Lung (tissue), 11 donors: ENCODE measurements at regions not wholly inside any gene's neighbourhood (a gene's known extent, or its start where the extent isn't known, plus 50 kb on each side); places are given as distances from the start of the nearest gene placed in this dataset.

Experiments
- ATAC-seq: fragments of 200-7000 bp; cut with Tn5 transposase; one replicate; pipeline ENCODE4 v1.9.1; 2020; ENCODE audit warnings: moderate number of reproducible peaks; ENCODE audit not compliant: insufficient read depth, low FRiP score
- DNase-seq, 3 donors: peaks; one replicate each; pipeline ENCODE4 v3.0.0-alpha.2; 2013 to 2017
- H3K27ac ChIP-seq, 2 donors: one replicate each; pipeline ENCODE4 v1.5.1; 2013; ENCODE audit warnings: mild to moderate bottlenecking in 2 of 2, moderate library complexity in 2 of 2, control low read depth in 1 of 2, inconsistent platforms in 1 of 2, low read depth in 1 of 2, low read length in 1 of 2
- H3K27me3 ChIP-seq, 3 donors: one replicate each; pipeline ENCODE4 v1.5.1; 2013; ENCODE audit warnings: low read length in 2 of 3; ENCODE audit not compliant: control insufficient read depth in 3 of 3, insufficient read depth in 3 of 3
- H3K36me3 ChIP-seq, 4 donors: one replicate each; pipeline ENCODE4 v1.5.1; 2013; ENCODE audit warnings: low read length in 4 of 4, mild to moderate bottlenecking in 1 of 4, moderate library complexity in 1 of 4; ENCODE audit not compliant: control insufficient read depth in 4 of 4, insufficient read depth in 4 of 4
- H3K4me1 ChIP-seq, 5 donors: one replicate each; pipeline ENCODE4 v1.5.1; 2013; ENCODE audit warnings: low read length in 5 of 5, mild to moderate bottlenecking in 2 of 5, moderate library complexity in 1 of 5; ENCODE audit not compliant: control insufficient read depth in 5 of 5, insufficient read depth in 5 of 5
- H3K4me3 ChIP-seq: one replicate; pipeline ENCODE4 v1.5.1; 2013; ENCODE audit warnings: mild to moderate bottlenecking, control low read depth, moderate library complexity
- H3K9ac ChIP-seq, 2 donors: one replicate each; pipeline ENCODE4 v1.5.1; 2013; ENCODE audit warnings: low read length in 2 of 2, control low read depth in 1 of 2; ENCODE audit not compliant: insufficient read depth in 1 of 2
- H3K9me3 ChIP-seq, 4 donors: one replicate each; pipeline ENCODE4 v1.5.1; 2013; ENCODE audit warnings: low read length in 3 of 4, mild to moderate bottlenecking in 1 of 4, moderate library complexity in 1 of 4; ENCODE audit not compliant: control insufficient read depth in 4 of 4, insufficient read depth in 3 of 4
- CTCF ChIP-seq: IDR thresholded peaks from 2 replicates; pipeline ENCODE4 v1.5.1; 2012; ENCODE audit warnings: mild to moderate bottlenecking; ENCODE audit errors: control extremely low read depth, extremely low read depth
- WGBS, 2 donors: extraction: QIAGEN DNeasy Blood & Tissue Kit; methylation state at CpG; one replicate each; pipeline ENCODE4 v1.1.7; 2013; 5-methylcytosine and 5-hydroxymethylcytosine counted together
- donor health status: control.
- donor health status: control.
- donor health status: Bipolar disorder and iron deficiency.
- donor health status: healthy.
- donor health status: DM: yes; HTN: yes; CAD: no.

- no peaks in the 10 kb centered on the region for H3K4me1 ChIP-seq
- no peak overlapping the region for H3K27ac ChIP-seq
- ATAC-seq = no peak
- no peaks in the 10 kb centered on the region for H3K9me3 ChIP-seq
- no peak overlapping the region for H3K4me3 ChIP-seq
- WGBS, 2 donors = 67 to 82% methylated on average over 1 of the region's 1 CpG
- H3K9ac ChIP-seq = no peak overlapping the region
- H3K27me3 ChIP-seq = no peaks in the 10 kb centered on the region
- H3K36me3 ChIP-seq = no peaks in the 10 kb centered on the region
- TF ChIP-seq CTCF = no peak
- no peak for DNase-seq
Measured at GRCh38 chr4:12635629-12636028, 848.5 kb downstream of the RAB28 start.

GRCh38 chr4:12633053-12633651 lies 851.0 kb downstream of the RAB28 start:
- Histone ChIP-seq H3K9ac (no peak overlapping the region), H3K27me3 (no peaks in the 10 kb centered on the region), H3K36me3 (no peaks in the 10 kb centered on the region), H3K9me3 (no peaks in the 10 kb centered on the region), H3K4me3 (no peak overlapping the region), H3K4me1 (no peaks in the 10 kb centered on the region), H3K27ac (no peak overlapping the region)
- TF ChIP-seq CTCF = peak; percentile 88
- ATAC-seq (peak; percentile 80), DNase-seq (peak; percentile 71 to 81 (median 72))
- WGBS, 2 donors = 11 to 13% methylated on average over 15 of the region's 15 CpGs

GRCh38 chr4:12615822-12616221 lies 868.3 kb downstream of the RAB28 start:
- 91 to 92% methylated on average over 7 of the region's 7 CpGs for WGBS, 2 donors
- H3K9me3 ChIP-seq = peaks cover 0 to 6% (median 0%) of the 10 kb centered on the region in 4 donors

More at GRCh38 chr4:12615822-12616221, 868.3 kb downstream of the RAB28 start:
- H3K4me3 ChIP-seq = no peak overlapping the region
- H3K4me1 ChIP-seq = no peaks in the 10 kb centered on the region
- no peaks in the 10 kb centered on the region for H3K27me3 ChIP-seq
- no peak overlapping the region for H3K27ac ChIP-seq
- no peaks in the 10 kb centered on the region for H3K36me3 ChIP-seq
- ATAC-seq (no peak), DNase-seq (no peak)
- TF ChIP-seq CTCF = no peak
- H3K9ac ChIP-seq = no peak overlapping the region
